22Rv1 (cell line): ENCODE measurements at regions not wholly inside any gene's neighbourhood (a gene's known extent, or its start where the extent isn't known, plus 50 kb on each side); places are given as distances from the start of the nearest gene placed in this dataset.

Source experiments
- H3K27ac ChIP-seq: fragments of 450-650 bp; 2 replicates; pipeline ENCODE4 v1.5.1; 2017
- CTCF ChIP-seq: fragments of 450-650 bp; IDR thresholded peaks from 2 replicates; pipeline ENCODE4 v1.5.1; 2017; ENCODE audit warnings: mild to moderate bottlenecking
- ZFX ChIP-seq: fragments of 450-650 bp; IDR thresholded peaks from 2 replicates; pipeline ENCODE4 v1.6.1; 2017; ENCODE audit warnings: antibody characterized with exemption, borderline replicate concordance

- no peak overlapping the region for H3K27ac ChIP-seq
- no peak for TF ChIP-seq ZFX
- TF ChIP-seq CTCF, result no peak
These were observed 367.6 kb downstream of the ETS1 start for GRCh38 chr11:128219731-128220120.

GRCh38 chr11:128216198-128216597 is 371.2 kb downstream of the ETS1 start:
- H3K27ac ChIP-seq, result no peak overlapping the region
- TF ChIP-seq ZFX (no peak), CTCF (no peak)

- TF ChIP-seq CTCF (no peak), ZFX (no peak)
- no peak overlapping the region for H3K27ac ChIP-seq
These were observed 372.0 kb downstream of the ETS1 start for GRCh38 chr11:128215238-128215882.

GRCh38 chr11:128214263-128214662 is 373.1 kb downstream of the ETS1 start:
- TF ChIP-seq CTCF, result no peak
- TF ChIP-seq ZFX, result no peak

GRCh38 chr11:128213461-128213860 is 373.9 kb downstream of the ETS1 start:
- TF ChIP-seq CTCF, result no peak

More at GRCh38 chr11:128214263-128214662, 373.1 kb downstream of the ETS1 start:
- H3K27ac ChIP-seq, result no peak overlapping the region

GRCh38 chr11:128212324-128212723 is 375.0 kb downstream of the ETS1 start:
- H3K27ac ChIP-seq, result no peak overlapping the region
- no peak for TF ChIP-seq CTCF
- no peak for TF ChIP-seq ZFX

More at GRCh38 chr11:128213461-128213860, 373.9 kb downstream of the ETS1 start:
- no peak overlapping the region for H3K27ac ChIP-seq

- TF ChIP-seq CTCF (no peak), ZFX (no peak)
- H3K27ac ChIP-seq, result no peak overlapping the region
These were observed 377.0 kb downstream of the ETS1 start for GRCh38 chr11:128210148-128210940.
